Nephron progenitor cell (in vitro differentiated cells): ENCODE measurements at regions not wholly inside any gene's neighbourhood (a gene's known extent, or its start where the extent isn't known, plus 50 kb on each side); places are given as distances from the start of the nearest gene placed in this dataset.
"Not testable (repeated sequence)": the region's sequence is repeated elsewhere in the genome, so short reads cannot be mapped to it uniquely, and the experiment has no call there.

Experiments used
- DNase-seq: peaks from one replicate; pipeline ENCODE4 v3.0.0; 2021
- H3K27ac Mint-ChIP-seq: 2 replicates; pipeline ENCODE4 v1.8.0; 2021; ENCODE audit warnings: mild to moderate bottlenecking, moderate library complexity, mixed read lengths
- H3K27me3 Mint-ChIP-seq: 2 replicates; pipeline ENCODE4 v1.8.0; 2021; ENCODE audit warnings: mild to moderate bottlenecking, low read depth, mixed read lengths; ENCODE audit not compliant: poor library complexity
- H3K36me3 Mint-ChIP-seq: 2 replicates; pipeline ENCODE4 v1.8.0; 2021; ENCODE audit warnings: low read depth, mixed read lengths
- H3K4me1 Mint-ChIP-seq: 2 replicates; pipeline ENCODE4 v1.8.0; 2021; ENCODE audit warnings: mixed read lengths
- H3K4me3 Mint-ChIP-seq: 2 replicates; pipeline ENCODE4 v1.8.0; 2021; ENCODE audit warnings: mild to moderate bottlenecking, moderate library complexity, mixed read lengths
- H3K9me3 Mint-ChIP-seq: 2 replicates; pipeline ENCODE4 v1.8.0; 2021; ENCODE audit warnings: mild to moderate bottlenecking, moderate library complexity, mixed read lengths
- CTCF ChIP-seq: fragments of 200-600 bp; sonication (generic); IDR thresholded peaks from 2 replicates; pipeline ENCODE4 v1.5.0; 2021; ENCODE audit warnings: antibody characterized with exemption

- DNase-seq: no peak
- H3K4me1 Mint-ChIP-seq: no peaks in the 10 kb centered on the region
- no peak for TF ChIP-seq CTCF
- H3K27ac Mint-ChIP-seq: no peak overlapping the region
- no peak overlapping the region for H3K4me3 Mint-ChIP-seq
- peaks cover 7% of the 10 kb centered on the region for H3K9me3 Mint-ChIP-seq
- no peaks in the 10 kb centered on the region for H3K36me3 Mint-ChIP-seq
- H3K27me3 Mint-ChIP-seq: no peaks in the 10 kb centered on the region
These were observed 542.3 kb upstream of the GRIA3 start for GRCh38 chrX:122641826-122642225.

GRCh38 chrX:122655256-122655655 is 528.8 kb upstream of the GRIA3 start:
- H3K9me3 Mint-ChIP-seq: peaks cover 56% of the 10 kb centered on the region
- DNase-seq, H3K27me3 Mint-ChIP-seq: not testable (repeated sequence)

GRCh38 chrX:122666601-122667000 is 517.5 kb upstream of the GRIA3 start:
- no peak overlapping the region for H3K4me3 Mint-ChIP-seq
- no peaks in the 10 kb centered on the region for H3K36me3 Mint-ChIP-seq
- no peaks in the 10 kb centered on the region for H3K27me3 Mint-ChIP-seq
- H3K4me1 Mint-ChIP-seq: peaks cover 9% of the 10 kb centered on the region
- no peak for DNase-seq
- H3K27ac Mint-ChIP-seq: no peak overlapping the region
- TF ChIP-seq CTCF: no peak
- H3K9me3 Mint-ChIP-seq: peaks cover 15% of the 10 kb centered on the region

More at GRCh38 chrX:122655256-122655655, 528.8 kb upstream of the GRIA3 start:
- not testable (repeated sequence) for H3K4me1 Mint-ChIP-seq, H3K36me3 Mint-ChIP-seq, H3K4me3 Mint-ChIP-seq, H3K27ac Mint-ChIP-seq

- DNase-seq: no peak
- H3K4me1 Mint-ChIP-seq: peaks cover 7% of the 10 kb centered on the region
- no peaks in the 10 kb centered on the region for H3K27me3 Mint-ChIP-seq
- H3K27ac Mint-ChIP-seq: no peak overlapping the region
- H3K4me3 Mint-ChIP-seq: no peak overlapping the region
- peaks cover 16% of the 10 kb centered on the region for H3K9me3 Mint-ChIP-seq
- H3K36me3 Mint-ChIP-seq: no peaks in the 10 kb centered on the region
- TF ChIP-seq CTCF: no peak
These were observed 516.4 kb upstream of the GRIA3 start for GRCh38 chrX:122667667-122668066.

GRCh38 chrX:122703762-122704161 is 480.3 kb upstream of the GRIA3 start:
- H3K27me3 Mint-ChIP-seq: no peaks in the 10 kb centered on the region
- H3K4me3 Mint-ChIP-seq: no peak overlapping the region
- peaks cover 68% of the 10 kb centered on the region for H3K9me3 Mint-ChIP-seq
- H3K27ac Mint-ChIP-seq: no peak overlapping the region
- no peak for TF ChIP-seq CTCF
- H3K36me3 Mint-ChIP-seq: no peaks in the 10 kb centered on the region
- no peaks in the 10 kb centered on the region for H3K4me1 Mint-ChIP-seq
- DNase-seq: no peak

- H3K27me3 Mint-ChIP-seq: no peaks in the 10 kb centered on the region
- no peak overlapping the region for H3K4me3 Mint-ChIP-seq
- TF ChIP-seq CTCF: no peak
- H3K27ac Mint-ChIP-seq: peak overlapping the region; percentile 31
- no peaks in the 10 kb centered on the region for H3K4me1 Mint-ChIP-seq
- no peak for DNase-seq
- H3K36me3 Mint-ChIP-seq: no peaks in the 10 kb centered on the region
- peaks cover 60% of the 10 kb centered on the region for H3K9me3 Mint-ChIP-seq
These were observed 444.3 kb upstream of the GRIA3 start for GRCh38 chrX:122739770-122740169.
